SK-N-MC (cell line): ENCODE measurements at regions not wholly inside any gene's neighbourhood (a gene's known extent, or its start where the extent isn't known, plus 50 kb on each side); places are given as distances from the start of the nearest gene placed in this dataset.
"Not testable (repeated sequence)": the region's sequence is repeated elsewhere in the genome, so short reads cannot be mapped to it uniquely, and the experiment has no call there.

Experiments used
- DNase-seq: peaks from one replicate; pipeline ENCODE4 v3.0.0-alpha.2; 2011; ENCODE audit warnings: low read depth, low spot score
- H3K27ac ChIP-seq: fragments of 200-600 bp; sonication (generic); 2 replicates; pipeline ENCODE4 v1.5.1; 2016; ENCODE audit warnings: mixed run types
- H3K36me3 ChIP-seq: fragments of 200-600 bp; sonication (generic); 2 replicates; pipeline ENCODE4 v1.6.1; 2017; ENCODE audit warnings: antibody characterized with exemption, low read length, mixed read lengths; ENCODE audit not compliant: insufficient read depth
- H3K4me3 ChIP-seq: fragments of 200-600 bp; sonication (generic); 2 replicates; pipeline ENCODE4 v1.5.1; 2016
- H3K9ac ChIP-seq: fragments of 200-600 bp; sonication (generic); 2 replicates; pipeline ENCODE4 v1.8.0; 2017; ENCODE audit warnings: mixed run types, mixed read lengths; ENCODE audit not compliant: insufficient read length
- H3K9me3 ChIP-seq: fragments of 200-600 bp; sonication (generic); 2 replicates; pipeline ENCODE4 v1.6.1; 2017; ENCODE audit warnings: low read depth, mild to moderate bottlenecking, antibody characterized with exemption, low read length, moderate library complexity, mixed read lengths
- EZH2 ChIP-seq: fragments of 200-600 bp; sonication (generic); IDR thresholded peaks from one replicate; pipeline ENCODE4 v1.6.1; 2017; ENCODE audit warnings: antibody characterized with exemption
- FOXP2 ChIP-seq: optimal IDR thresholded peaks from 2 replicates; pipeline ENCODE3; 2011; ENCODE audit warnings: mild to moderate bottlenecking, moderate library complexity; ENCODE audit not compliant: insufficient read depth; ENCODE audit errors: extremely low read length, control extremely low read depth
- POLR2AphosphoS5 ChIP-seq: IDR thresholded peaks from 2 replicates; pipeline ENCODE4 v1.6.1; 2012; ENCODE audit warnings: mild to moderate bottlenecking, low read depth, low read length, borderline replicate concordance

DNA sequence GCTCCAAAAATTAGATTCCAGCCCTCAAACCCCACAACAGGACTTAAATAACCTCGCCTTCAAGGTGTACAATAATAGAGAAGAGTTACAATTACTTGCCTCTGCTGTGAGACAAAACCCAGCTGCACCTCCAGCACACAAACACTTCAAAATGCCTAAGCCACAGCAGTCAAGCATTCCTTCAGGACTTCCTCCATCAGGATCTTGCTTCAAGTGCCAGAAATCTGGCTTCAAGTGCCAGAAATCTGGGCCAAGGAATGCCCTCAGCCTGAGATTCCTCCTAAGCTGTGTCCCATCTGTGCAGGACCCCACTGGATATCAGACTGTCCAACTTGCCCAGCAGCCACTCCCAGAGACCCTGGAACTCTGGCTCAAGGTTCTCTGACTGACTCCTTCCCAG lies 1088.3 kb downstream of the SORCS3 start:
- Histone ChIP-seq H3K27ac (no peak overlapping the region), H3K36me3 (no peaks in the 10 kb centered on the region), H3K9ac (no peak overlapping the region), H3K9me3 (no peaks in the 10 kb centered on the region), H3K4me3 (no peak overlapping the region)
- DNase-seq: no peak
- TF ChIP-seq FOXP2: no peak
- no peak for TF ChIP-seq POLR2AphosphoS5
- no peak for TF ChIP-seq EZH2

DNA sequence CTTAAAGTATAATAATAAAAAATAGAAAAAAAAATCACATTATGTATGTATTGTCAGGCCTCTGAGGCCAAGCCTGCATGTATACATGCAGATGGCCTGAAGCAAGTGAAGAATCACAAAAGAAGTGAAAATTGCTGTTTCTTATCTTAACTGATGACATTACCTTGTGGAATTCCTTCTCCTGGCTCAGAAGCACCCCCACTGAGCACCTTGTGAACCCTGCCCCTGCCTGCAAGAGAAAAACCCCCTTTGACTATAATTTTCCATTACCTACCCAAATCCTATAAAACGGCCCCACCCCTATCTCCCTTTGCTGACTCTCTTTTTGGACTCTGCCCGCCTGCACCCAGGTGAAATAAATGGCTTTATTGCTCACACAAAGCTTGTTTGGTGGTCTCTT lies 1086.5 kb downstream of the SORCS3 start:
- H3K4me3 ChIP-seq, DNase-seq, H3K27ac ChIP-seq, H3K9ac ChIP-seq, H3K36me3 ChIP-seq, H3K9me3 ChIP-seq: not testable (repeated sequence)

DNA sequence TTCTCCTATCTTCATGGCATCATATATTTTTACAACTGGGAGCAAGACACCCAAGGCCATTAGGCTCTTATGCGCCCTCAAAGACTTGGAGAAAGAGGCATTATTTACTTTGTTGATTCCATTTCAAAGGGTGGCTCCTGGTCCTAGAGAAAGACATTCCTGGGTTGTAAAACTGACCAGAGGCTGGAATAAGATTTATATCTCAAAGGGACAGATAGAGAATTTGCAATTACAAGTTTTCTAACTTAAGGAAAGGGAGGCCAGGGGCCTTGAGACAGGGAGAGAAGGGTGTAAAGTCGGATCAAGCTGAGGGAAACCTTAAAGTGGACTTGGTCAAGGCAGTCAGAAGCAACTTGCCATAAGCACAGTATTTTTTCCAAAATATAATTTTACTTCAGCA lies 1086.0 kb downstream of the SORCS3 start:
- Histone ChIP-seq H3K9ac (no peak overlapping the region), H3K36me3 (no peaks in the 10 kb centered on the region), H3K27ac (no peak overlapping the region), H3K9me3 (no peaks in the 10 kb centered on the region), H3K4me3 (no peak overlapping the region)
- DNase-seq: no peak
- no peak for TF ChIP-seq EZH2
- no peak for TF ChIP-seq FOXP2
- no peak for TF ChIP-seq POLR2AphosphoS5

DNA sequence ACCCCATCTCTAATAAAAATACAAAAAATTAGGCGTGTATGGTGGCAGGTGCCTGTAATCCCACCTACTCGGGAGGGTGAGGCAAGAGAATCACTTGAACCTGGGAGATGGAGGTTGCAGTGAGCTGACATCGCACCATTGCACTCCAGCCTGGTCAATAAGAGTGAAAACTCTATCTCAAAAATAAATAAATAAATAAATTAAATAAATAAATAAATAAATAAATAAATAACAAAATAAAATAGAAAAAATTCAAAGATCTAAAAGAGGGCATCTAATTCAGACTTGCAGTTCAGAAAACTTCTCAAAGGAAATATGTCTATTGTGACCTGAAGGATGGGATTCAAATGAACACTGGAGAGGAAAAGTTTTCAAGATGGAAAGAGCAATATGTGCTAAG lies 1085.1 kb downstream of the SORCS3 start:
- Histone ChIP-seq H3K36me3 (no peaks in the 10 kb centered on the region), H3K9me3 (no peaks in the 10 kb centered on the region), H3K27ac (no peak overlapping the region), H3K4me3 (no peak overlapping the region), H3K9ac (no peak overlapping the region)
- no peak for DNase-seq
- TF ChIP-seq POLR2AphosphoS5 (no peak), FOXP2 (no peak), EZH2 (no peak)

DNA sequence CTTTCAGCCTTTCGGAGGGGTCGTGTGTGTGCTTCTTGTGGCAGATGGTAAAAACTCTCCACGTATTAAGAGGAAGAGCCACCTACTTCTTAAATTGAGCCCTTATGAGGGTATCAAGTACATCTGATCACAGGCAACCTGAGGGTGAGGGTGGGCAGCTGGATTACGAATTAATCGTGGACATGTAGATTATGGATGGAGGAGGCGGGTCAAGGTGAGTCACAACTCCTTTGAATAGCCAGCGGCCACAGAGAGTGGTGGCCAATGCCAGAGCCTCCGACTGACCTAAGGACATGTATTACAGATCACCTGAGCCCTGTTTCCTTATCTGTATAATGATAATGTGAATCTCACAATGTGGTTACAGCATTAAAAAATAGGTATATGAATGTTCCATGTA lies 1083.9 kb downstream of the SORCS3 start:
- DNase-seq: no peak
- Histone ChIP-seq H3K9ac (no peak overlapping the region), H3K27ac (no peak overlapping the region), H3K36me3 (no peaks in the 10 kb centered on the region), H3K4me3 (no peak overlapping the region), H3K9me3 (no peaks in the 10 kb centered on the region)
- TF ChIP-seq FOXP2: no peak
- TF ChIP-seq POLR2AphosphoS5: no peak
- TF ChIP-seq EZH2: no peak

DNA sequence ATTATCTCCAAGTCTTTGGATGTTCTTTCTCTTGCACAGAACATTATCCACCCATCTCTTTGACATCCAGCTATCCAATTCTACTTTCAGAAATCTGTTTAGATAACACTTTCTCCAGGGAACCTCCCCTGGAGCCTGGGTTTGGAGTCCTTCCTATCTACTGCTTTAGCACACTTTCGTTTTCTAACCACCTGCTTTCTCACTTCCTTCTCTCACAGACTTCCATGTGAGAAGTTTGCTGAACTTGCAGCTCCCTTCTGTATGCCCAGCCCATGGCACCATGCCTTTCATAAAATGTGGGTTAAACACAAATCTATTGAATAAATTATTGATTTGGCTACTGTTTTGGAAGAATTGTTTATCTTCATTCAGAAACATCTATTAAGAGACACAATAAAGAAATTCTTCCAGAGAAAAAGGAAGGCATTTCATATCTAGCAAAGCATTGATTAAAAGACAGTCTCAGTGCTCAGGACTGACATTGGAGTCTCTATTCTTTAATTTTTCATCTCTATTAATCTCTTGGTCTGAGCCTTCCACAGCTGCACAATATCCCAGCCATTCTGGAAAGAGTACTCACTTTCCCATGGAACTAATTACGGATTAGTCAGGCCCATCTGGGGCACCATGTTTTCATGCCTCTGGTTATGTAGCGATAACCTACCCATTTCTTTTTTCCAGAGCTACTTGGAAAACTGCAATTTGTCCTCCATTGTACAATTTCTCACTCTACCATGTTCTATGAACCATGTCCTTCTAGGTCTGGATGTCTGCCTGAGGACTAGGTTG lies 1077.3 kb downstream of the SORCS3 start:
- TF ChIP-seq POLR2AphosphoS5 (no peak), EZH2 (no peak), FOXP2 (no peak)
- H3K9me3 ChIP-seq: no peaks in the 10 kb centered on the region

DNA sequence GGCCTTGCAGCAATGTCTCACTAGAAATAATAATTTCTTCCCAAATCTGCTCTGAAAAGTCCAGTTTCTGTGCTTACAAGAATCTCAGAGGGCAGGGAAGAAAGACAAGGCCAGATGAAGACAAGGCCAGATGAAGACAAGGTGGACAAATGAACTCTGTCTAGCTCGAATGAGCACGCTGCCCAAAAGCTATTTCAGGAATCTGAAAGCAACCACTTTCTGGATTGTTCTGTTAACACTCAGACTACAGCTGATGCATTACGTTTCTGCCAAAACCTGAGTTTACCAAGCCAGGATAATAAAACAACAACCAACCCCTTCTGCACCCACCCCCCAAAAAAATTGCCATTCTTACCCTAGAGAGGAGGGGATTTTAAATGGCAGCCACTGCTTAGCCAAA lies 1073.6 kb downstream of the SORCS3 start:
- DNase-seq: no peak
- Histone ChIP-seq H3K27ac (no peak overlapping the region), H3K9me3 (no peaks in the 10 kb centered on the region), H3K9ac (no peak overlapping the region), H3K36me3 (no peaks in the 10 kb centered on the region), H3K4me3 (no peak overlapping the region)
- TF ChIP-seq POLR2AphosphoS5 (no peak), EZH2 (no peak), FOXP2 (no peak)

More for the DNA sequence above, 1077.3 kb downstream of the SORCS3 start:
- no peak for DNase-seq
- H3K9ac ChIP-seq: no peak overlapping the region
- no peak overlapping the region for H3K27ac ChIP-seq
- no peaks in the 10 kb centered on the region for H3K36me3 ChIP-seq
- no peak overlapping the region for H3K4me3 ChIP-seq

DNA sequence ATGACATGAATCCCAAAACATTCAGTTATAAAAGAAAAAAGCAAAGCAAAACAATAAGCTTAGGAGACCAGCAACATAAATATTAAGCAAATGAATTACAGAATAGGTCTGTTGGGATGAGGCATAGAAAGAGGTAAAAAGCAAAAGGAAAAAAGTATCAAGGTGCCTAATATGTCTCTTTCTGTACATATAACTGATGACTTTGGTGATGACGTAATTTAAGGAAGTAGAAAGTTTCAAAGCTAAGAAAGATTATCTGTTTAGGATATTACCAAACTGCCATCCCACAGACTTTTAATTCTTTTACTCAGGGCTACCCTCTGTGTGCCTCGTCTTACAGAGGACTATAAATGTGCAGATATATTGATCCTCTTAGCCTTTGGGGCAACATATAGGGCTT lies 1066.5 kb downstream of the SORCS3 start:
- no peak for DNase-seq
- H3K4me3 ChIP-seq: no peak overlapping the region
- H3K27ac ChIP-seq: no peak overlapping the region
- H3K36me3 ChIP-seq: no peaks in the 10 kb centered on the region
- TF ChIP-seq POLR2AphosphoS5: no peak
- TF ChIP-seq EZH2: no peak
- TF ChIP-seq FOXP2: no peak
- no peaks in the 10 kb centered on the region for H3K9me3 ChIP-seq
- no peak overlapping the region for H3K9ac ChIP-seq

DNA sequence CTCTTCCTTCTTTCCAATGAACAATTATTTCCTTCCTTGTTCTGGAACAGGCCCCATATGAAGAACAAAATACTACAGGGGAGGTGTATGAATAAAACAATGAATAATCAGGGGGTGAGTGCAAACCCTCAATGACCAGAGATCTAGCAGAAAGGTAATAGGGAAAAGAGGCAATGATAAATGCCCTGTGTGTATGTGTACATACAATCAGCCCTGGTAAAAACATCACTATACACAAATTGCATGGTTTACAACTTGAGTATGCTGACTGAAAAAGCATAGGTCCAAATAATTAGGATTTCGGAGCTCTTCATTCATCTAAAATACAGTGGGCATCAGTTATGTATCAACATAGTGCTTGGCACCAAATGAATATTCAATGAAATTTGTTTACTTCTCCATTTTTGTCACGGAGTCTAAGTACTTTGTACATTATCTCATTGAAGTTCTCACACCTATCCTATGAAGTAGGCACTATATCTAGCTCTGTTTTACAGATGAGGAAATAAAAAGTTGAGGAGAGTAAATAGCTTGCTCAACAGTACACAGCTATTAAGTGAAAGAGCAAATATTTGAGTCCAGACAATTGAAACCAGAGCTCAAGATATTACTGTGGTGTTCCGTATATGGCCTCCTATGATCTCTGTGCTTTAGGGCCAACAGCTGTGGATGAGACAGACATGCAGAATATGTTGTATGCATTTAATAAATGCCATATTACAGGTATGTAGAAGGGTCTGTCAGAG lies 1065.4 kb downstream of the SORCS3 start:
- Histone ChIP-seq H3K4me3 (no peak overlapping the region), H3K36me3 (no peaks in the 10 kb centered on the region), H3K27ac (no peak overlapping the region), H3K9ac (no peak overlapping the region), H3K9me3 (no peaks in the 10 kb centered on the region)
- no peak for DNase-seq
- TF ChIP-seq FOXP2: no peak
- TF ChIP-seq POLR2AphosphoS5: no peak
- TF ChIP-seq EZH2: no peak
